HepG2 (cell line): ENCODE measurements at regions not wholly inside any gene's neighbourhood (a gene's known extent, or its start where the extent isn't known, plus 50 kb on each side); places are given as distances from the start of the nearest gene placed in this dataset.

Experiments used
- FIP1L1 ChIP-seq: fragments of 200-400 bp; formaldehyde crosslinking; IDR thresholded peaks from 2 replicates; pipeline ENCODE4 v1.6.1; 2018; ENCODE audit warnings: low read depth, mild to moderate bottlenecking, low read length, moderate library complexity, borderline replicate concordance; ENCODE audit not compliant: insufficient read depth
- FOSL2 ChIP-seq: sonication (generic); formaldehyde crosslinking; IDR thresholded peaks from 2 replicates; pipeline ENCODE4 v1.4.0; 2020; ENCODE audit warnings: missing genetic modification reagents
- HNRNPLL ChIP-seq: fragments of 200-400 bp; formaldehyde crosslinking; IDR thresholded peaks from 2 replicates; pipeline ENCODE4 v1.6.1; 2017; ENCODE audit warnings: mild to moderate bottlenecking, low read depth, low read length; ENCODE audit not compliant: poor library complexity, severe bottlenecking
- NFATC3 ChIP-seq: sonication (generic); formaldehyde crosslinking; IDR thresholded peaks from 2 replicates; pipeline ENCODE4 v1.5.1; 2020; ENCODE audit warnings: mild to moderate bottlenecking, missing genetic modification reagents
- PHF8 ChIP-seq: sonication (generic); formaldehyde crosslinking; IDR thresholded peaks from 2 replicates; pipeline ENCODE4 v1.5.0; 2020; ENCODE audit warnings: missing genetic modification reagents
- SRSF1 ChIP-seq: fragments of 200-400 bp; formaldehyde crosslinking; optimal IDR thresholded peaks from 2 replicates; pipeline ENCODE3; 2017; ENCODE audit warnings: mild to moderate bottlenecking, low read depth, low read length, moderate library complexity
- TCF7L2 ChIP-seq: IDR thresholded peaks from 2 replicates; pipeline ENCODE4 v1.6.1; 2011; ENCODE audit warnings: mild to moderate bottlenecking, low read depth, low read length, moderate library complexity
- ZNF280B ChIP-seq: sonication (generic); formaldehyde crosslinking; IDR thresholded peaks from 2 replicates; pipeline ENCODE4 v1.5.0; 2020; ENCODE audit warnings: missing genetic modification reagents, mild to moderate bottlenecking, borderline replicate concordance
- ZNF460 ChIP-seq: sonication (generic); formaldehyde crosslinking; IDR thresholded peaks from 2 replicates; pipeline ENCODE4 v1.5.1; 2020; ENCODE audit warnings: missing genetic modification reagents, mild to moderate bottlenecking, borderline replicate concordance
- ZNF543 ChIP-seq: sonication (generic); formaldehyde crosslinking; IDR thresholded peaks from 2 replicates; pipeline ENCODE4 v1.4.0; 2020; ENCODE audit warnings: mild to moderate bottlenecking, missing genetic modification reagents
- ZNF564 ChIP-seq: sonication (generic); formaldehyde crosslinking; IDR thresholded peaks from 2 replicates; pipeline ENCODE4 v1.8.1; 2023; ENCODE audit warnings: mild to moderate bottlenecking, missing genetic modification reagents
- ZNF567 ChIP-seq: sonication (generic); formaldehyde crosslinking; IDR thresholded peaks from 2 replicates; pipeline ENCODE4 v1.8.1; 2023; ENCODE audit warnings: mild to moderate bottlenecking, missing genetic modification reagents, borderline replicate concordance
- ZNF580 ChIP-seq: IDR thresholded peaks from 2 replicates; pipeline ENCODE4 v1.6.1; 2016; ENCODE audit warnings: low read depth, borderline replicate concordance
- ZNF768 ChIP-seq: sonication (generic); formaldehyde crosslinking; IDR thresholded peaks from 2 replicates; pipeline ENCODE4 v1.4.0; 2020; ENCODE audit warnings: missing genetic modification reagents
- ZNF780A ChIP-seq: sonication (generic); formaldehyde crosslinking; IDR thresholded peaks from 2 replicates; pipeline ENCODE4 v1.8.0; 2022; ENCODE audit warnings: mild to moderate bottlenecking, missing genetic modification reagents, moderate library complexity
- ZNF891 ChIP-seq: sonication (generic); formaldehyde crosslinking; IDR thresholded peaks from 2 replicates; pipeline ENCODE4 v1.5.0; 2020; ENCODE audit warnings: mild to moderate bottlenecking, missing genetic modification reagents
- TF ChIP-seq, protein P1 (sequence below): sonication (generic); formaldehyde crosslinking; IDR thresholded peaks from 2 replicates; pipeline ENCODE4 v1.5.0; 2020; ENCODE audit warnings: missing genetic modification reagents
- TF ChIP-seq, protein P2 (sequence below): sonication (generic); formaldehyde crosslinking; IDR thresholded peaks from 2 replicates; pipeline ENCODE4 v1.5.1; 2020; ENCODE audit warnings: mild to moderate bottlenecking, missing genetic modification reagents, moderate library complexity
- TF ChIP-seq, protein P3 (sequence below): sonication (generic); formaldehyde crosslinking; IDR thresholded peaks from 2 replicates; pipeline ENCODE4 v1.8.0; 2022; ENCODE audit warnings: mild to moderate bottlenecking, missing genetic modification reagents, moderate library complexity

GRCh38 chr2:43169099-43169945, 57.1 kb downstream of the ZFP36L2 start (continued):
- TF ChIP-seq ZNF580 (CRISPR knock-in tag), result no peak
- no peak; the same call in 1 of the 2 replicates for TF ChIP-seq ZNF280B
- 0 out of 2 replicates have a peak, but pooled peaks have one; percentile 42 for TF ChIP-seq FIP1L1
- TF ChIP-seq ZNF460, result no peak
- no peak for TF ChIP-seq TCF7L2
- TF ChIP-seq, protein P1, sequence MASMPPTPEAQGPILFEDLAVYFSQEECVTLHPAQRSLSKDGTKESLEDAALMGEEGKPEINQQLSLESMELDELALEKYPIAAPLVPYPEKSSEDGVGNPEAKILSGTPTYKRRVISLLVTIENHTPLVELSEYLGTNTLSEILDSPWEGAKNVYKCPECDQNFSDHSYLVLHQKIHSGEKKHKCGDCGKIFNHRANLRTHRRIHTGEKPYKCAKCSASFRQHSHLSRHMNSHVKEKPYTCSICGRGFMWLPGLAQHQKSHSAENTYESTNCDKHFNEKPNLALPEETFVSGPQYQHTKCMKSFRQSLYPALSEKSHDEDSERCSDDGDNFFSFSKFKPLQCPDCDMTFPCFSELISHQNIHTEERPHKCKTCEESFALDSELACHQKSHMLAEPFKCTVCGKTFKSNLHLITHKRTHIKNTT (CRISPR knock-in tag), result no peak
- TF ChIP-seq ZNF780A, result no peak
- TF ChIP-seq NFATC3, result no peak
- TF ChIP-seq HNRNPLL, result peak; percentile 15
- TF ChIP-seq FOSL2 (CRISPR knock-in tag), result no peak
- no peak for TF ChIP-seq PHF8 (CRISPR knock-in tag)
- TF ChIP-seq ZNF567 (CRISPR knock-in tag), result peak; percentile 85
- peak; percentile 48 for TF ChIP-seq SRSF1
- TF ChIP-seq ZNF891 (CRISPR knock-in tag), result 0 out of 2 replicates have a peak, but pooled peaks have one; percentile 3
- TF ChIP-seq ZNF768 (CRISPR knock-in tag), result peak; percentile 19; the same call in 1 of the 2 replicates
- TF ChIP-seq, protein P2, sequence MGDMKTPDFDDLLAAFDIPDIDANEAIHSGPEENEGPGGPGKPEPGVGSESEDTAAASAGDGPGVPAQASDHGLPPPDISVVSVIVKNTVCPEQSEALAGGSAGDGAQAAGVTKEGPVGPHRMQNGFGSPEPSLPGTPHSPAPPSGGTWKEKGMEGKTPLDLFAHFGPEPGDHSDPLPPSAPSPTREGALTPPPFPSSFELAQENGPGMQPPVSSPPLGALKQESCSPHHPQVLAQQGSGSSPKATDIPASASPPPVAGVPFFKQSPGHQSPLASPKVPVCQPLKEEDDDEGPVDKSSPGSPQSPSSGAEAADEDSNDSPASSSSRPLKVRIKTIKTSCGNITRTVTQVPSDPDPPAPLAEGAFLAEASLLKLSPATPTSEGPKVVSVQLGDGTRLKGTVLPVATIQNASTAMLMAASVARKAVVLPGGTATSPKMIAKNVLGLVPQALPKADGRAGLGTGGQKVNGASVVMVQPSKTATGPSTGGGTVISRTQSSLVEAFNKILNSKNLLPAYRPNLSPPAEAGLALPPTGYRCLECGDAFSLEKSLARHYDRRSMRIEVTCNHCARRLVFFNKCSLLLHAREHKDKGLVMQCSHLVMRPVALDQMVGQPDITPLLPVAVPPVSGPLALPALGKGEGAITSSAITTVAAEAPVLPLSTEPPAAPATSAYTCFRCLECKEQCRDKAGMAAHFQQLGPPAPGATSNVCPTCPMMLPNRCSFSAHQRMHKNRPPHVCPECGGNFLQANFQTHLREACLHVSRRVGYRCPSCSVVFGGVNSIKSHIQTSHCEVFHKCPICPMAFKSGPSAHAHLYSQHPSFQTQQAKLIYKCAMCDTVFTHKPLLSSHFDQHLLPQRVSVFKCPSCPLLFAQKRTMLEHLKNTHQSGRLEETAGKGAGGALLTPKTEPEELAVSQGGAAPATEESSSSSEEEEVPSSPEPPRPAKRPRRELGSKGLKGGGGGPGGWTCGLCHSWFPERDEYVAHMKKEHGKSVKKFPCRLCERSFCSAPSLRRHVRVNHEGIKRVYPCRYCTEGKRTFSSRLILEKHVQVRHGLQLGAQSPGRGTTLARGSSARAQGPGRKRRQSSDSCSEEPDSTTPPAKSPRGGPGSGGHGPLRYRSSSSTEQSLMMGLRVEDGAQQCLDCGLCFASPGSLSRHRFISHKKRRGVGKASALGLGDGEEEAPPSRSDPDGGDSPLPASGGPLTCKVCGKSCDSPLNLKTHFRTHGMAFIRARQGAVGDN (CRISPR knock-in tag), result peak; percentile 15; the same call in 1 of the 2 replicates
- TF ChIP-seq, protein P3, sequence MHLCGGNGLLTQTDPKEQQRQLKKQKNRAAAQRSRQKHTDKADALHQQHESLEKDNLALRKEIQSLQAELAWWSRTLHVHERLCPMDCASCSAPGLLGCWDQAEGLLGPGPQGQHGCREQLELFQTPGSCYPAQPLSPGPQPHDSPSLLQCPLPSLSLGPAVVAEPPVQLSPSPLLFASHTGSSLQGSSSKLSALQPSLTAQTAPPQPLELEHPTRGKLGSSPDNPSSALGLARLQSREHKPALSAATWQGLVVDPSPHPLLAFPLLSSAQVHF (CRISPR knock-in tag), result 0 out of 2 replicates have a peak, but pooled peaks have one; percentile 45
- TF ChIP-seq ZNF543, result 0 out of 2 replicates have a peak, but pooled peaks have one; percentile 55
- TF ChIP-seq ZNF564, result no peak
